Iris pigment epithelial cell (primary cell): ENCODE measurements at regions not wholly inside any gene's neighbourhood (a gene's known extent, or its start where the extent isn't known, plus 50 kb on each side); places are given as distances from the start of the nearest gene placed in this dataset.
A peak's percentile ranks its signal among the peaks of the same experiment; 100 is the strongest.

ENCODE experiments used
- DNase-seq: peaks from one replicate; pipeline ENCODE4 v3.0.0-alpha.2; 2011; ENCODE audit warnings: low read depth

GRCh38 chr15:62777671-62778070 lies 264.9 kb upstream of the TPM1 start:
- no peak for DNase-seq

GRCh38 chr15:62779036-62779770 lies 263.3 kb upstream of the TPM1 start:
- DNase-seq, result peak; percentile 71

DNA sequence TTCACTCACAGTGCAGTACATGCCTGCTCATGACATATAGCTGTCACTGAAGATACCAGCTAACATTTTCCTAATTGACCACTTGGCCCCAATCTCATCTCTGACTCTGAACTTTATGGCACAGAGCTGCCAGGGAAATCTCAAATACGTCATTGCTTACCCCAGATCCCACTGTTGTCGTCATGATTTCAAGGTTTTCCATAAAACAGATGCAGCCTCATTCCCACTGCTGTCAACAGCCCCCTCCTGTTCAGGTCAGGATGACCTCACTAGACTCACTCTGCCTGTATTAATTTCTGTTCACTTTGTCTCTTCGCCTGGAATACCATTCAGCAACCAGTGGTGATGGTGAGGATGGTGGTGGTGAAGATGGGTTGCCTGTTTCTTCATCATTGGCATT lies 262.6 kb upstream of the TPM1 start:
- no peak for DNase-seq

- no peak for DNase-seq
These were observed 261.5 kb upstream of the TPM1 start for GRCh38 chr15:62781081-62781497.

DNA sequence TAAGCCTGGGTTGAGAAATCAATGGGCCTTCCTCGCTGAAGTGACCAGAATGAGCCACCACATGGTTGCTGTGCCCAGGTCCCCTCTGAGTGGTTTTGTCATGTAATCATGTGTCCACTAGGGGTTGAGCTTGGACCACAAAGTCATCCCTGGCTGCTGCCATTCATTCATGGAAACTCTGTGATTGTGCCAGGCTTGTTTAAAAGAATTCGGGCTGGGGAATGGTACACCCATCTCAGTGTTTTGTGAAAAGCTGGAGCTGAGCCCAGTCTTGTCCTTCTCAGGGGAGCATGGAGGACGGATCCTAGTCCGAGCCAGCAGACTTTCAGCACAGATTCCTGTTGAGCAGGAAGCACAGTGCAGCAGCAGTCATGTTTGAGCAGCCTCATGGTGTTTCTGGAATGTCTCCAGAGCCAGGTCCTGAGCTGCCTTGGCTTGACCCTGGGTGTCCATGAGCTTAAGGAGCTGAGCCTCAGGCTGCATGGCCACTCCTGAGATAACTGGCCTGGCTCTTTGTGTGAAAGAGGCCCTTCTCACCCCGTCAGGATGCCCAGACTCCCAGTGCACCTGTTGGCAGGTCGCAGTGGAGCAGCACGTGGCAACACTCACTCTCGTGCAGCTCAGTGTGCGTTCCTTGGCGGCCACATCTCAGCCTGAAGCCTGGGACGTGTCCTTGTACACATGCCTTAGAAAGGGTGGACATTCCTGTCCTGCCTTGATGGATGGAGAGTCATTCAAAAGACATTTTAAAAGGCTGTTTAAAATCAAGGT lies 260.3 kb upstream of the TPM1 start:
- DNase-seq, result peak; percentile 73

- no peak for DNase-seq
These were observed 259.7 kb upstream of the TPM1 start for GRCh38 chr15:62782896-62783295.

DNA sequence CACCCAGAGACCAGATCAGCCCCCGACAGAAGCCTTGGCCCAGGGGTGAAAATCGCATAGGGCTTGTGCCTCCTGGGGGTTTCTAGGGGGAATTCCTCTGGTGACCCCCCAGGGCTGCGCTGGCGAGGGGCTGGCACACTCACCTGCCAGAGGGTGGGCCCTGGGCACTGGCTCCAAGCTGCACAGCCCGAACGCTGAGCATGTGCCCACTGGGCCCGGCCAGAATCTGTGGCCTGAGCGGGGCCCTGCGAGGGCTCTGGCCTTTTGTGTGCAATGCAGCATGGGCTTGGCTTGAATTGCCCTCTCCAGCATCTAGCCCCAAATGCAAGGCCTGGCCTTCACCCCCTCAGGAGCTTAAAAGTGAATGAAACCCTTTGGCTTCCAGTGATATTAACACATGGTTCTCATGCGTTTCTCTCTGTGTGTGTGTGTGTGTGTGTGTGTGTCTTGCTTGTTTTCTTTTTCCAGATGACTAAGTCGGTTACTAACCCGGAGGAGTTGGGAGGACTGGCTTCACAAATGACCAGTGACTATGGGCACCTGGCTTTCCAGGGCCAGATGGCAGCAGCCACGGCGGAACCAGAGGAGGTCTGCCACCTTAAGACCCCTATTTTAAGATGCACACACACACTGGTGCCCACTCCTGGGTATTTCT lies 259.1 kb upstream of the TPM1 start:
- peak; percentile 86 for DNase-seq

GRCh38 chr15:62785881-62786828 lies 256.4 kb upstream of the TPM1 start:
- peak; percentile 24 for DNase-seq

- no peak for DNase-seq
These were observed 255.1 kb upstream of the TPM1 start for GRCh38 chr15:62787401-62787800.

DNA sequence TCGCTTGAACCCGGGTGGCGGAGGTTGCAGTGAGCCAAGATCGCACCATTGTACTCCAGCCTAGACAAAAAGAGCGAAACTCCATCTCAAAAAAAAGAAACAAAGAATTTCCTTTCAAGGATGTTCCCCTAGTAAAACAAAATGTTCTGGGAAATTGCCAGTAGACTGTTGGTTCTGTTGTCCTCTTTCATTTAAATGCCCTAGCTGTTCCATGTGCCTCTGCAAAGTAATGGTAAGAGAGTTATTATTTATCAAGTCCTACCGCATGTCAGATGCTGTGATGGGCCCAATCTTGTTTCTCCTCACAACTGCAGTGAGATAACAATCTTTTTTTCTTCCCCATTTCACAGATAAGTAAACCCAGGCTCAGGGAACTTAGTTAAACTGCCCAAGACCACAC lies 254.3 kb upstream of the TPM1 start:
- DNase-seq, result no peak

- DNase-seq, result no peak
These were observed 252.0 kb upstream of the TPM1 start for GRCh38 chr15:62790546-62790945.

DNA sequence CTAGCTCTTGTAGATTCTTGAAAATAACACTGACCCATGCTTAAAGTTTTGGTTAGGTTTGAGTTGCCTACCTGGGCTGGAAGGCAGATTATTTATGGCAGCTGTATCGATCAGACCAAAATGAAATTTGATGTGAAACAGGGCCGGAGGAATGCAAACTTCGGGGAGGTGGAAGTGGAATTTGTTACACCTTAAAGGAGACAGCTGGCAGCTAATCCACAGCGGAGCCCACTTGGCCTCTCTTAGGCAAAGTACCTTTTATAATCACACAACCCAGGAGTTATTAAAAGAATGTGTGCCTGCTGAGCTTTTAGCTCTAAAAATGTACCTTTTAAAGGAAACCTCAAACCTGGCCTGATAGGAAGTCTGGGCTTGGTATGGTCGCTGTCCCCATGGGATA lies 250.9 kb upstream of the TPM1 start:
- no peak for DNase-seq

- DNase-seq, result peak; percentile 19
These were observed 249.4 kb upstream of the TPM1 start for GRCh38 chr15:62792986-62793751.

- DNase-seq, result no peak
These were observed 248.8 kb upstream of the TPM1 start for GRCh38 chr15:62793752-62794144.

DNA sequence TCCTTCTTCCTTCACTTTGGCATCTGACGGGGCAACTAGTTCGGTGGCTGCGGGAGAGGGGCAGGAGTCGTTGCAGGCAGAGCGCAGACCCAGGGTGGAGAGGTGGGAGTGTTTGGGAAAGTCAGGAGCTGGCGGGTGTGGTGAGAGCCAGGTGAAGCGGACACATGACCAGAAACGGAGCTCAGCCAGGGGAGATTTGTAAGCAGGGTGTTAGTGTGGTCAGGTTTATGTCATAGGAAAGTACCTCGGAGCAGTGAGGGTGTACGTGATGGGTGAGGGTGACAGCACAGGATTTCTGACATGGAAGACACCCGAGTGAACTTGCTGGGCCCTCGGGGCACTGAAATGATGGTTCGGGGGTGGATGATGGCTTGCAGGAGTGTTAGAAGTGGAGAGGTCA lies 247.4 kb upstream of the TPM1 start:
- DNase-seq, result no peak

DNA sequence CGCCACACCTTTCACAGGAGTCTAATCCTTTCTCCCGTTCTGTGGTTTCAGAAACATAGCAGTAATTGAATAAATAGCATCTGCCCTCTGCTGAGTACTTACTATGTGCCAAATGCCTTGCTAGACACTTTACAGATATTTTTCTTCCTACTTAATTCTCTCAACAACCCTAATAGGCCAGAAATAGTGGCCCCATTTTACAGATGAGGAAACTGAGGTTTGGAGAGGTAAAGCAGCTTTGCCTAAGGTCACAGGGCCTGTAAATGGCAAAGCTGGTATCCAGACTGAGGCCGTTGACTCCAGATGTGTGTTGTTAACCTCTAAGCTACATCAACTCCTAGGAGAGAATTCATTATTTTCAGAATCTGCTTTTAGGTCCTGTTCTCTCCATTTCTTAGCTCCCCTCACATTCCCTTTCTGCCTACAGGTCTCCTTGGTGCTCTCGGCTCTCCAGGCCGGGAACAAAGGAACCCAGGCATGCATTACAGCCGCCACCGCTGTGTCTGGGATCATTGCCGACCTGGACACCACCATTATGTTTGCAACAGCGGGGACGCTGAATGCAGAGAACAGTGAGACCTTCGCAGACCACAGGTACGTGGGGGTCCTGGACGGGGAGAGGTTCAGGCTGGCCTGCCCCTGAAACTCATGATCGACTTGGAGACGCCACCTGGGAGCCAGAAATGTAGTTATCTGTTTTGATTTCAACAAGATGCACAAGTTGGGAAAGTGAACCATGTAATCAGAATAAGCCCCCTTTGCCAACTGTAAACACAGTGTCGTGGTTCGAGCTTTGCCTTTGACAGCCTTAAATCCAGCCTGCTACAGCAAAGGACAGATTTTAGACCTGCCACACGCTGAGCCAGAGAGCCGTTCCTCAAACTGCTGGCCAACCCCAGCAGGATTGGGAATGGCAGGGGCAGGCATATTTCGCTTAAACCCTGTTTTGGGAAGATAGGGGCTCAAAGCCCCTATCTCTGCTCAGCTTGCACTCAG lies 246.5 kb upstream of the TPM1 start:
- no peak for DNase-seq

DNA sequence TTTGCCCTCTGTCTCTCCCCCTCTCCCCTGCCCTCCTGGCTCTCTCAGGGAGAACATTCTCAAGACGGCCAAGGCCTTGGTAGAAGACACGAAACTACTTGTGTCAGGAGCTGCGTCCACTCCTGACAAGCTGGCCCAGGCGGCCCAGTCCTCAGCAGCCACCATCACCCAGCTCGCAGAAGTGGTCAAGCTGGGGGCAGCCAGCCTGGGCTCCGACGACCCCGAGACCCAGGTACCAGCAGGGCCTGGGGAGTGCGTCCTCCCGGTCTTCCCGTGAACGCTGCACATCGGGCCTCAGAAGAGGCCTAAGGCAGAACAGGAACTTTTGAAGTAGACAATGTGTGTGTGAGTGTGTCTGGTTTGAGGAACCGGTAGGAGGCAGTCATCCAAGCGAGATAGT lies 245.4 kb upstream of the TPM1 start:
- no peak for DNase-seq

DNA sequence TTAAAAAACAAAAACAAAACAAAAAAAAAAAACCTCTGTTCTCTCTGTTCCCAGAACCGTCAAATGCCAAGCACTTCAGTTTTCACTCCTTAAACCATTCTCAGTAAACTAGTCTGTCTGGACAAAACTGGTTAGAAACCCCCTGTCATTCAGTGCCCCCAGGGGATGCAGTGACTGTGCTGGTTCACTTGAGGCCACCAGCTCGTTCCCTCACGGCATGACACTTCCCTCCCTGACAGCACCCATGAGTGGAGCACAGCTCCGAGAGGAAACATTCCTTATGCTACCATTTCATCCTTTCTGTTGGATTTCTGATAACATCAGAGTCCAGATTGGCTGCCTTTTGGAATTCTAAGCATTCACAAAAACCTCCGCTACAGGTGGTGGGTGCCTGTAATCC lies 244.0 kb upstream of the TPM1 start:
- no peak for DNase-seq

- no peak for DNase-seq
These were observed 243.5 kb upstream of the TPM1 start for GRCh38 chr15:62799037-62799436.

GRCh38 chr15:62799919-62800318 lies 242.6 kb upstream of the TPM1 start:
- no peak for DNase-seq
